NB4 (cell line): ENCODE measurements at regions not wholly inside any gene's neighbourhood (a gene's known extent, or its start where the extent isn't known, plus 50 kb on each side); places are given as distances from the start of the nearest gene placed in this dataset.

Source experiments
- DNase-seq: peaks from one replicate; pipeline ENCODE4 v3.0.0; 2010; ENCODE audit warnings: low read depth
- H3K4me3 ChIP-seq: one replicate; pipeline ENCODE4 v1.5.1; 2011; ENCODE audit warnings: mild to moderate bottlenecking, low read depth, low read length, moderate library complexity
- MAX ChIP-seq: IDR thresholded peaks from 2 replicates; pipeline ENCODE4 v1.6.1; 2011; ENCODE audit warnings: low read depth, low read length
- MYC ChIP-seq: IDR thresholded peaks from 2 replicates; pipeline ENCODE4 v1.6.1; 2011; ENCODE audit warnings: low read depth, low read length
- POLR2A ChIP-seq: IDR thresholded peaks from 2 replicates; pipeline ENCODE4 v1.6.1; 2011; ENCODE audit warnings: mild to moderate bottlenecking; ENCODE audit not compliant: insufficient read length; ENCODE audit errors: extremely low read depth
- TF ChIP-seq, protein P1 (sequence below): IDR thresholded peaks from one replicate; pipeline ENCODE4 v1.5.1; 2012; ENCODE audit warnings: low read depth, low read length

GRCh38 chr1:14137411-14138134, 437.6 kb downstream of the PRDM2 start:
- no peak for DNase-seq
- H3K4me3 ChIP-seq, result no peak overlapping the region
- TF ChIP-seq POLR2A (no peak), MYC (no peak), MAX (no peak)
- TF ChIP-seq, protein P1, sequence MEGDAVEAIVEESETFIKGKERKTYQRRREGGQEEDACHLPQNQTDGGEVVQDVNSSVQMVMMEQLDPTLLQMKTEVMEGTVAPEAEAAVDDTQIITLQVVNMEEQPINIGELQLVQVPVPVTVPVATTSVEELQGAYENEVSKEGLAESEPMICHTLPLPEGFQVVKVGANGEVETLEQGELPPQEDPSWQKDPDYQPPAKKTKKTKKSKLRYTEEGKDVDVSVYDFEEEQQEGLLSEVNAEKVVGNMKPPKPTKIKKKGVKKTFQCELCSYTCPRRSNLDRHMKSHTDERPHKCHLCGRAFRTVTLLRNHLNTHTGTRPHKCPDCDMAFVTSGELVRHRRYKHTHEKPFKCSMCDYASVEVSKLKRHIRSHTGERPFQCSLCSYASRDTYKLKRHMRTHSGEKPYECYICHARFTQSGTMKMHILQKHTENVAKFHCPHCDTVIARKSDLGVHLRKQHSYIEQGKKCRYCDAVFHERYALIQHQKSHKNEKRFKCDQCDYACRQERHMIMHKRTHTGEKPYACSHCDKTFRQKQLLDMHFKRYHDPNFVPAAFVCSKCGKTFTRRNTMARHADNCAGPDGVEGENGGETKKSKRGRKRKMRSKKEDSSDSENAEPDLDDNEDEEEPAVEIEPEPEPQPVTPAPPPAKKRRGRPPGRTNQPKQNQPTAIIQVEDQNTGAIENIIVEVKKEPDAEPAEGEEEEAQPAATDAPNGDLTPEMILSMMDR, result no peak

- no peak for DNase-seq
- no peak for TF ChIP-seq MYC
- TF ChIP-seq, protein P1, result no peak
- TF ChIP-seq POLR2A, result no peak
- no peak for TF ChIP-seq MAX
- no peak overlapping the region for H3K4me3 ChIP-seq
Measured at GRCh38 chr1:14138135-14138506, 438.1 kb downstream of the PRDM2 start.

DNA sequence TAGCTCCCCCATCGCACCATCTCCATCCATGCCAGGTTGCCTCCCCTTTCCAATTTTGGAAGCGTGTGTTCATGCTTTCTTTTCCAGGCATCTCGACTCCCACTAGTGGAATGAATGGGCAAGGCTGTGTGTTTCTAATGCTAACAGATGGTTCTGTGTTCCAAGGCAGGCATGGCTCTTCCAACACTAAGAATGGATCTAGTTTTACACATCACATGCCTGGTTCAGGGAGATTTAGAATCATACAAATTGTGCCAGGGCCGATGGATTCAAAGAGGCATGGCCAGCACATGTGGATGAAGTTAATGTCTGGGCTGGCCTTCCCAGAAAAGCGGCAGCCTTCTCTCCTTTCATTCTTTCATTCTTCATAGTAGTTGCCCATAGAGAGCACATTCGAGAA, 438.7 kb downstream of the PRDM2 start:
- H3K4me3 ChIP-seq, result no peak overlapping the region

DNA sequence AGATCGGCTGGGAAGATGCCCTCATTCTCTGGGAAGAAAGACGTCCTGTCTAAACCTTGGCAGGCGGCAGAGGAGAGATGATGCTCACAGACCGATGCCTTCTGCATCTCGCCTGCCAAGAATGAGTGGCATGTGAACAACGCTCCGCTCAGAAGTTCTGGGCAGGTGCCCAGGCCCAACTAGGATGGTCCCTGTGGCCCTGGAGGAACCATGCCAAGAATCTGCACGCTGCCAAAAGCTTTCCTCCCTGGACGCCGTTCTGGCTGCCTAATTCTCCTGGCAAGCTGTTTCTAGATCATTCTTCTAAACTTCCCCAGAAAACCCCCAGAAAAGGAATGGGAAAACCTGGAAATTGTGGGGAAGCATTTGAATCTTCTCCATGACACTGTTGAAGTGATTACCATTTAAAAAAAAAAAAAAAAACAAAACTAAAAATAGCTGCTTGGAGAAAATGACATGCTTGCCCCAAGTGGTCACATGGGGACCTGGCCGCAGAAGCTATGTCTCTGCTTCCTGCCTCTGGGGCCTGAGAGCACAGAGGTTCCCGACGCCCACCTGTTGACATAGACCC, 440.9 kb downstream of the PRDM2 start:
- DNase-seq, result no peak
- TF ChIP-seq POLR2A (no peak), MAX (no peak), MYC (no peak)
- TF ChIP-seq, protein P1, result no peak
- H3K4me3 ChIP-seq, result no peak overlapping the region

More for the DNA sequence above, 438.7 kb downstream of the PRDM2 start:
- DNase-seq, result no peak
- TF ChIP-seq MYC (no peak), POLR2A (no peak), MAX (no peak)
- TF ChIP-seq, protein P1, result no peak

- no peak overlapping the region for H3K4me3 ChIP-seq
- DNase-seq, result no peak
Measured at GRCh38 chr1:14141656-14142055, 441.7 kb downstream of the PRDM2 start.

More at GRCh38 chr1:14141656-14142055, 441.7 kb downstream of the PRDM2 start:
- TF ChIP-seq, protein P1, result no peak
- TF ChIP-seq MAX (no peak), MYC (no peak), POLR2A (no peak)
